ENCODE measurements at regions not wholly inside any gene's neighbourhood (a gene's known extent, or its start where the extent isn't known, plus 50 kb on each side); places are given as distances from the start of the nearest gene placed in this dataset.

GRCh38 chr6:28709478-28710349, 184.0 kb downstream of the GPX5 start:
- TF ChIP-seq CTCF (IDR thresholded peaks at IDR 0.05; ENCODE audit: insufficient read depth, low read depth, low read length) (no peak), EZH2 (IDR thresholded peaks at IDR 0.05; ENCODE audit: insufficient read depth, low read length) (no peak)
